Suppressor macrophage treated with lipopolysaccharide for 4 hours (primary cell): ENCODE measurements at regions not wholly inside any gene's neighbourhood (a gene's known extent, or its start where the extent isn't known, plus 50 kb on each side); places are given as distances from the start of the nearest gene placed in this dataset.

Source experiments
- DNase-seq: peaks from one replicate; pipeline ENCODE4 v3.0.0-alpha.2; 2020

- DNase-seq, result no peak
Observed at GRCh38 chr18:75158465-75159237, 50.3 kb downstream of the PTGR3 start.

- no peak for DNase-seq
Observed at GRCh38 chr18:75157851-75158250, 51.1 kb downstream of the PTGR3 start.

- DNase-seq, result no peak
Observed at GRCh38 chr18:75157381-75157780, 51.6 kb downstream of the PTGR3 start.

- no peak for DNase-seq
Observed at GRCh38 chr18:75156831-75157230, 52.1 kb downstream of the PTGR3 start.

- no peak for DNase-seq
Observed at GRCh38 chr18:75156139-75156750, 52.7 kb downstream of the PTGR3 start.

- DNase-seq, result no peak
Observed at GRCh38 chr18:75154997-75155396, 53.9 kb downstream of the PTGR3 start.

- DNase-seq, result no peak
Observed at GRCh38 chr18:75154259-75154658, 54.7 kb downstream of the PTGR3 start.

- no peak for DNase-seq
Observed at GRCh38 chr18:75143851-75144250, 65.1 kb downstream of the PTGR3 start.

- DNase-seq, result no peak
Observed at GRCh38 chr18:75142677-75143076, 66.3 kb downstream of the PTGR3 start.

GRCh38 chr18:75141734-75142133, 67.2 kb downstream of the PTGR3 start:
- no peak for DNase-seq

- DNase-seq, result no peak
Observed at GRCh38 chr18:75141166-75141565, 67.8 kb downstream of the PTGR3 start.

- no peak for DNase-seq
Observed at GRCh38 chr18:75140296-75140695, 68.6 kb downstream of the PTGR3 start.

GRCh38 chr18:75139226-75139911, 69.6 kb downstream of the PTGR3 start:
- no peak for DNase-seq

GRCh38 chr18:75137346-75137877, 71.5 kb downstream of the PTGR3 start:
- DNase-seq, result no peak

GRCh38 chr18:75135158-75135725, 73.7 kb downstream of the PTGR3 start:
- DNase-seq, result no peak

- no peak for DNase-seq
Observed at GRCh38 chr18:75134611-75134975, 74.3 kb downstream of the PTGR3 start.

- DNase-seq, result no peak
Observed at GRCh38 chr18:75133721-75134610, 75.0 kb downstream of the PTGR3 start.

GRCh38 chr18:75132931-75133525, 75.9 kb downstream of the PTGR3 start:
- no peak for DNase-seq

GRCh38 chr18:75132098-75132870, 76.7 kb downstream of the PTGR3 start:
- no peak for DNase-seq

GRCh38 chr18:75131381-75132000, 77.4 kb downstream of the PTGR3 start:
- no peak for DNase-seq
